Natural killer cell treated with Interleukin-12 subunit alpha and Interleukin-12 subunit beta and Interleukin-15 and Interleukin-18, amount 100 ng/mL, for 72 hours (primary cell): ENCODE measurements at regions not wholly inside any gene's neighbourhood (a gene's known extent, or its start where the extent isn't known, plus 50 kb on each side); places are given as distances from the start of the nearest gene placed in this dataset.

Experiments used
- ATAC-seq, 2 donors: fragments of 150-1000 bp; cut with Tn5 transposase in 1 of 2; sonication (Bioruptor Pico), chemical (Tn5 transposase) in 1 of 2; 2 replicates each; pipeline ENCODE4 v1.10.0; 2021
- DNase-seq: peaks from one replicate; pipeline ENCODE4 v3.0.0; 2022; ENCODE audit warnings: low spot score
- H3K27ac Mint-ChIP-seq, 2 donors: 1 replicate in 1 of 2; 2 replicates in 1 of 2; pipeline ENCODE4 v1.8.0; 2022; ENCODE audit warnings: mixed read lengths in 2 of 2, mild to moderate bottlenecking in 1 of 2, moderate library complexity in 1 of 2
- H3K27me3 Mint-ChIP-seq, 2 donors: 1 replicate in 1 of 2; 2 replicates in 1 of 2; pipeline ENCODE4 v1.8.0; 2022; ENCODE audit warnings: mixed read lengths in 2 of 2
- H3K36me3 Mint-ChIP-seq: one replicate; pipeline ENCODE4 v1.8.0; 2022; ENCODE audit warnings: mixed read lengths
- H3K4me1 Mint-ChIP-seq, 2 donors: 1 replicate in 1 of 2; 2 replicates in 1 of 2; pipeline ENCODE4 v1.8.0; 2022; ENCODE audit warnings: low read depth in 2 of 2, mixed read lengths in 2 of 2, mild to moderate bottlenecking in 1 of 2
- H3K4me3 Mint-ChIP-seq: one replicate; pipeline ENCODE4 v1.8.0; 2022; ENCODE audit warnings: mixed read lengths
- H3K9me3 Mint-ChIP-seq: 2 replicates; pipeline ENCODE4 v1.8.0; 2022; ENCODE audit warnings: mixed read lengths

DNA sequence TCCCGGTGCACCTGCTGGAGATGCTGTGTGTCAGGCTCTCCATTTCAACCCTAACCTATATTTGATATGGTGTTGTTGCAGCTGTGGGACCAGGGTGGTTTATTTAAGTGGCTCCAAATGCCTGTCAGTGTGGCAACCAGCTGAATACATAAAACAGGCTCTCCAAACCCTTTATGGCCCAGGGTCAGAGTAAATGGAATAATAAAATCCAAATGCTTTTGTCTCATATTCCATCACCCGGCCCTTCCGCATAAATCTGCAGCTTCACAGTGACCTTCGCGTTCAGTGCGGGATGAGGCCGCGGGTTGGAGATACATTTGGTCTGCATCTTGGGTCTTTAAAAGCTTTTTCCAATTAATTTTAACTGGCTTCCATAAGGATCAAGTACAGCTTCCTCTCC, 382.1 kb upstream of the NR2F2 start:
- no peaks in the 10 kb centered on the region for H3K4me1 Mint-ChIP-seq
- no peak for ATAC-seq
- DNase-seq, result no peak
- H3K9me3 Mint-ChIP-seq, result peaks cover 2% of the 10 kb centered on the region
- no peak overlapping the region for H3K27ac Mint-ChIP-seq
- H3K36me3 Mint-ChIP-seq, result peaks cover 4% of the 10 kb centered on the region
- no peak overlapping the region for H3K4me3 Mint-ChIP-seq
- peaks cover 0 to 14% of the 10 kb centered on the region in 2 donors for H3K27me3 Mint-ChIP-seq

DNA sequence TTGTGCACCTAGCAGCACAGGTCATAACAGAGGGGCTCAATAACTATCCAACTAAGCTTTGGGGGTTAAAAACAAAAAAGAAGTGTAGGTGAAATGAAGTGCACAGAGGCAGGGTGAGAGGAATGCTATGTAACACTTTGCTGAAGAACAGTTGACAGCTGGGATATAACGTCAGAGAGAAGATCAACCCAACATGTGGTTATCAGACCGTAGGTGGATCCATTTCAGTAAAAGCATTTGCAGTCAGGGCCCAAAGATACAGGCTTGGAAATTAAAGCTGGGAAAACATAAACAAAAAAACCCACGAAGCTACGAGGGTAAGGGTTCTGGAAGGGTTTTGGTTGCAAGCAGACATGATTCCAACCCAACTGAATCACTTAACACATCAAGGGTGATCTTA, 377.5 kb upstream of the NR2F2 start:
- Mint-ChIP-seq H3K4me3 (no peak overlapping the region), H3K27me3 (peaks cover 0 to 9% of the 10 kb centered on the region in 2 donors), H3K9me3 (peaks cover 2% of the 10 kb centered on the region), H3K4me1 (no peaks in the 10 kb centered on the region), H3K36me3 (peaks cover 10% of the 10 kb centered on the region), H3K27ac (no peak overlapping the region)
- ATAC-seq, result no peak
- no peak for DNase-seq

- no peak overlapping the region for H3K27ac Mint-ChIP-seq
- no peaks in the 10 kb centered on the region for H3K4me1 Mint-ChIP-seq
- H3K4me3 Mint-ChIP-seq, result no peak overlapping the region
- ATAC-seq (no peak), DNase-seq (no peak)
- peaks cover 0 to 5% of the 10 kb centered on the region in 2 donors for H3K27me3 Mint-ChIP-seq
- H3K9me3 Mint-ChIP-seq, result peaks cover 3% of the 10 kb centered on the region
- peaks cover 21% of the 10 kb centered on the region for H3K36me3 Mint-ChIP-seq
Observed at GRCh38 chr15:95957861-95958260, 372.6 kb upstream of the NR2F2 start.

DNA sequence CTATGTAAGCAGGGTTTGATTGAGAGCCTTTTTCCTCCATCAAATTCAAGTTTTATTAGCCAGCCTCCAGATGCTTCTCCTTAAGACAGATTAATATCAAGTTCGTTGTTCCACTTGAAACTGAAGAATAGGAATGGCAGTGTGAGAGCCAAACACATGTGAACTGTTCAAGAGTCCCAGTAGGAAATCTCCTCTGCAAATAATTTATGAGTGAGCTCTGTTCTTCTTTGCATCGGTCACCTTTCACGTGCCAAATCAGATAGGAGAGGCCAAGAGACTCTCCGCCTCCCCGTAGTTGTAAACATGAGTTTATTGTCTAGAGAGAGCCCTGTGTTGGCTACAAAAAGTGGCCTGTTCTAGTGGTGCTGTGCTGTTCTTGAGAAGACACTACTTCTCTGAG, 372.1 kb upstream of the NR2F2 start:
- H3K27me3 Mint-ChIP-seq, result peaks cover 0 to 5% of the 10 kb centered on the region in 2 donors
- peaks cover 3% of the 10 kb centered on the region for H3K9me3 Mint-ChIP-seq
- no peak for DNase-seq
- H3K4me1 Mint-ChIP-seq, result no peaks in the 10 kb centered on the region
- ATAC-seq, result no peak
- H3K27ac Mint-ChIP-seq, result no peak overlapping the region
- H3K4me3 Mint-ChIP-seq, result no peak overlapping the region
- peaks cover 21% of the 10 kb centered on the region for H3K36me3 Mint-ChIP-seq

DNA sequence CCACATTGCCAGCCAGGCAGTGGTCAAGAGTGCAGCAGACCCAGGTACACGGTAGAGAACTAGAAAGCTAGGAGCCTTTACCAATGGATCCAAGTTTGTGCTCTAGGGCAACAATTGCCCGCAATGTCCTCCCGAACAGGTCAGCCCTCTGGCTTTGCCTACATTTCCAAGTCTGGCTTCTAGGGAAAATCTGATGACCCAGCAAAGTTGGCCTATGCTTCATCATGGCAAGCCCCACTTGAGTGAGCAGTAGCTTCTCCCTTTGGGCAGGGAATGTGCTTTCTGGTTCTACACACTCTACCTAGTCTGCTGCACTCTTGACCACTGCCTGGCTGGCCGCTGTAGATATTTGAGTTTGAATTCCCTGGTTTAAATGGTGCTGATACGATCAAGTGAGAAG, 361.6 kb upstream of the NR2F2 start:
- H3K27me3 Mint-ChIP-seq, result peaks cover 23 to 30% of the 10 kb centered on the region in 2 donors
- H3K27ac Mint-ChIP-seq, result no peak overlapping the region
- no peak for ATAC-seq
- no peak for DNase-seq
- H3K4me3 Mint-ChIP-seq, result no peak overlapping the region
- H3K4me1 Mint-ChIP-seq, result peaks cover 12 to 13% of the 10 kb centered on the region in 2 donors
- H3K9me3 Mint-ChIP-seq, result no peaks in the 10 kb centered on the region
- H3K36me3 Mint-ChIP-seq, result peaks cover 4% of the 10 kb centered on the region

DNA sequence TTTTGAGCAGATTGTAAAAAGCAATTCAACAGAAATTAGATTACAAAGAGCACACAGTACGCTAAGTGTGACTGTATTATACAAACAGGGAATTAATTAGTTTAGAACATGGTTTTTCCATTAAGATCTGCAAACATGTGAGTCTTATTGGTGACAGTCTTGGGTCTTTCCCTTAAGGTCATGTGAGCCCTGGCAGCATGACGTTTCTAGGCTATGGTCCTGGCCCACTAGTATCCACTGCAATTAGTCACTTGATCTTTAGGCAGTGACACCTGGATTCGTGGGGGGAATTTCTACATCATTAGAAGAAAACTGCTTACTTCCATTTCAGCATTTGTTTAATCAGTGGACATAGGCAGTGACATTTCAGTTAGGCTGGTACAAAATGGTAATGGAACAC, 360.2 kb upstream of the NR2F2 start:
- H3K36me3 Mint-ChIP-seq, result peaks cover 9% of the 10 kb centered on the region
- no peak overlapping the region for H3K4me3 Mint-ChIP-seq
- ATAC-seq, result no peak
- no peak for DNase-seq
- peaks cover 12 to 13% of the 10 kb centered on the region in 2 donors for H3K4me1 Mint-ChIP-seq
- H3K9me3 Mint-ChIP-seq, result no peaks in the 10 kb centered on the region
- H3K27ac Mint-ChIP-seq, result no peak overlapping the region
- H3K27me3 Mint-ChIP-seq, result peaks cover 34 to 36% of the 10 kb centered on the region in 2 donors

DNA sequence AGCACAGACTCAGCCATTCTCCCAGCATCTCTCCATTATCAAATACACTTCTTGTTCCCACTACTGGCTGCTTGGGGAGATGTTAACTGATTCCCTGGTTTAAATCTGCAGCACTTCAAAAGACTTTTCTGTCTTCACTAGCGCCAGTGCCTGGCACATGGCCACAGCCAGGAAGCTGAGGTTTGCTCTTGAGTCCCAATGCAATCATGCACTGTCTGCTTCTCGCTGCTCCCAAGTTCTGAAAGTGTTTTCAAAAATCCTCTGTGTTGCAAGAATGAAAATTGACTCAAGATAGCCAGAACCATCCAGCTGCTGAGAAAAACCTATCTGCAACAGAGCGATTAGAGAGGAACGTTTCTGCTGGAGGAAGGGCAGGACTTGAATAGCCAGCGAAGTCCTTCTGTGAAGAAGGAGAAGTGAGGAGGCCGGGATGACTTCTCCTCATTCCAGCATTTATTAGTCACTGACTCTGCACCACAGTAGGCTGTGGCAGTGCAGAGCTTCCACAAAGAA, 358.4 kb upstream of the NR2F2 start:
- DNase-seq (no peak), ATAC-seq (no peak)
- Mint-ChIP-seq H3K4me3 (no peak overlapping the region), H3K27ac (no peak overlapping the region), H3K27me3 (peaks cover 39 to 45% of the 10 kb centered on the region in 2 donors), H3K36me3 (peaks cover 13% of the 10 kb centered on the region), H3K4me1 (peaks cover 12 to 17% of the 10 kb centered on the region in 2 donors), H3K9me3 (peaks cover 4% of the 10 kb centered on the region)

DNA sequence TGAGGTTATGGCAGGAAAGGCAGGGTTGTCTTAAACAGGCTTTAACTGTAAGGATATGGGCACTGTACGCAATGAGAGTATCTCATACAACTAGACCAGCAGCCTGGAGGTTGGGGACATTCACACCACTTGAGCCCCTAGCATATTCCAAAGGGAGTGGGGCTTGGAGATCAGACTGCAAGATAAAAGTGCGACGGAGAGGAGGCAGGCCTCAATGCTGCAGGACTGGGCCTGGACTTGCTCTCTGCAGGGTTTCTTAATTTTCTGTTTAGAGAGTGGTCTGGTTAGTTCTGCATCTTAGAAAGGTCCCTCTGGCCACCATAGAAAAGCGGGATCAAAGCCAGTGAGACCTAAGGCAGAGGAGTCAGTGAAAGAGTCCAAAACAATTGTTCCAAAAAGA, 357.7 kb upstream of the NR2F2 start:
- Mint-ChIP-seq H3K9me3 (peaks cover 4% of the 10 kb centered on the region), H3K27me3 (peaks cover 39 to 45% of the 10 kb centered on the region in 2 donors), H3K27ac (no peak overlapping the region), H3K4me3 (no peak overlapping the region), H3K4me1 (peaks cover 12 to 17% of the 10 kb centered on the region in 2 donors), H3K36me3 (peaks cover 13% of the 10 kb centered on the region)
- no peak for DNase-seq
- no peak for ATAC-seq

DNA sequence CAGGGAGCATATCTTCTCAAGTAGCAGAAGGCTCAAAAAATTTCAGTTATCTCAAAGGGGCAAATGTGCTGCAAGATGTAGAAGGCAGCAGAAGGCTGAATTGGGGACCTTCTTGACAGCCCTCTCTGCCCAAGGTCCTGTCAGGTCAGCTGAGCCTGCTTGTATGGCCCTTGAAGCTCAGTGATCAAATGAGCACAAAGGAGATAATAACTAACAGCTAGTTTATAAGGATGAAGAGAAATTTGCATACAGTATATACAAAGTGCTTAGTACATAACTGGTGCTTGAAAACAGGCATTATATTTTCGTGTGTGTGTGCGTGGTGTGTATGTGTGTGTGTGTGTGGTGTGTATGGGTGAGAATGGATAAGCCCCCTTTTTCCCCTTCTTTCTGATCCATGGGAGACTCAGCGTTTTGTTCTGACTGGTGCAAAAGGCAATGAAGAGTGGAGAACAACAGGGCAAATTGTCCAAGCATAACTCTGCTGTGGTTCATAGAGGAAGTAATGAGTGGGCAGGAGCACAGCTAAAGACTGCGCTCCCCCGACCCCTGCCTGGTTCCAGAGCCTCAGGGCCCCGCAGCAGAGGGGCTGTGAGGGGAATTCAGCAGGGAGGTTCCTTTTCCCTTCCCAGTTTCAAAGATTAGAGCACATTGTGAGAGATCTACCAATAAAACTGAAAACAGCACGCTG, 356.8 kb upstream of the NR2F2 start:
- peaks cover 4% of the 10 kb centered on the region for H3K9me3 Mint-ChIP-seq
- H3K36me3 Mint-ChIP-seq, result peaks cover 13% of the 10 kb centered on the region
- H3K27ac Mint-ChIP-seq, result no peak overlapping the region
- H3K4me1 Mint-ChIP-seq, result peaks cover 12 to 17% of the 10 kb centered on the region in 2 donors
- H3K4me3 Mint-ChIP-seq, result no peak overlapping the region
- no peak for DNase-seq
- ATAC-seq, result no peak
- H3K27me3 Mint-ChIP-seq, result peaks cover 39 to 43% of the 10 kb centered on the region in 2 donors

- Mint-ChIP-seq H3K4me1 (peaks cover 8 to 17% of the 10 kb centered on the region in 2 donors), H3K4me3 (no peak overlapping the region), H3K27ac (no peak overlapping the region), H3K9me3 (peaks cover 4% of the 10 kb centered on the region), H3K27me3 (peaks cover 32 to 39% of the 10 kb centered on the region in 2 donors), H3K36me3 (peaks cover 9% of the 10 kb centered on the region)
- DNase-seq, result no peak
- ATAC-seq, result no peak
Observed at GRCh38 chr15:95975212-95975611, 355.3 kb upstream of the NR2F2 start.

DNA sequence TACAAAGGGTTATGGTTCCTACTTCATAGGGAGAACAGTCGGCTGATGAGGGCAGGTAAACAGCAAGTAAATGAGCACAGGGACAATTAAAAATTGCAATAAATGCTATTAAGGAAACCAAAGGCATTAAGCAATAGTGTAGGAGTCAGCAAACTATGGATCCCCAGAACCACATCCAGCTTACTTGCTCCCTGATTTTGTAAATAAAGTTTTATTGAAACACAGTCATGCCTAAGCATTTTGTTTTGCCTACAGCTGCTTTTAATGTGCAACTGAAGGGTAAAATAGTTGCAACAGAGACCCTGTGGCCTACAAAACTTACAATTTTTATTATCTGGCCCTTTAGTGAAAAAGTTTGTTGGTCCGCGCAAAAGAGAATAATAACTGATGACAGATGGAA, 351.2 kb upstream of the NR2F2 start:
- DNase-seq, result no peak
- H3K36me3 Mint-ChIP-seq, result peaks cover 13% of the 10 kb centered on the region
- peaks cover 4% of the 10 kb centered on the region for H3K9me3 Mint-ChIP-seq
- no peak overlapping the region for H3K27ac Mint-ChIP-seq
- peaks cover 37 to 38% of the 10 kb centered on the region in 2 donors for H3K27me3 Mint-ChIP-seq
- ATAC-seq, result no peak
- peaks cover 0 to 6% of the 10 kb centered on the region in 2 donors for H3K4me1 Mint-ChIP-seq
- H3K4me3 Mint-ChIP-seq, result no peak overlapping the region

DNA sequence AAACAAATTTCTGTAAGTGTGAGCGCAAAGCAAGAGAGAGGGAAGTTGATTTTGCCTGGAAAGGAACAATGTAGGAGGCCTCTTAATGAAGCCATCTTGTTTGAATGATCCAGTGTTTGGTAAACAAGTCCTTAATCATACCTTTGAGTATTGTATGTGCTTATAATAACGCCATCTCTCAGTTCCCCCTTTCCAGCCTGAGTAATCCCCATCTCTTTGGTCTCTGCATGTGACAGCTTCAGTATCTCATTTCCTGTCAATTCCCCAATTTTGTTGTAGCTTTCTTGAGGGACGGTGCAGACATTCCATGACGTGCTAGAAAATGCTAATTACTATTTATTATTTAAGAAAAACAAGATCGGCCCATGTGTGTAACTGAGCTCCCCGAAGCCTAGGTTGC, 349.3 kb upstream of the NR2F2 start:
- peaks cover 6% of the 10 kb centered on the region for H3K36me3 Mint-ChIP-seq
- H3K4me1 Mint-ChIP-seq, result peaks cover 0 to 4% of the 10 kb centered on the region in 2 donors
- DNase-seq, result no peak
- H3K27me3 Mint-ChIP-seq, result peaks cover 37% of the 10 kb centered on the region in 2 donors
- ATAC-seq, result no peak
- no peak overlapping the region for H3K4me3 Mint-ChIP-seq
- H3K27ac Mint-ChIP-seq, result no peak overlapping the region
- no peaks in the 10 kb centered on the region for H3K9me3 Mint-ChIP-seq

DNA sequence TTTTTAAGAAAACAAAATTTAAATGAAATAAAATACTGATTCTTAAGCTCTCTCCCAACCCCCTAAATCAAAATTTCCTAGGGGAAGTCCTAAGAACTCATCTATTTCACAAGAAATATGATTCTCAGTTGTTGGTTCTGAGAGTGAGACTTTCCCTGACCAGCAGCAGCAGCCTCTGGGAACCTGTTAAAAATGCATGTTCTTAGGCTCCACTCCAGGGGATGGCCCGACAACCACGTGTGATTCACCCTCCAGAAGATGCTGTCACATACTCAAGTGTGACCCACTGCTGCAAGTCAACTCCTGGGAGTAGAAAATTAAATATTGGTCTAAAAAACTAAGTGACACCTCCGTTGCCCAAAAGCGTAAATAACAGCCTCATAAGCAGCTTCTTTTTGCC, 343.2 kb upstream of the NR2F2 start:
- H3K9me3 Mint-ChIP-seq, result no peaks in the 10 kb centered on the region
- H3K27me3 Mint-ChIP-seq, result peaks cover 42 to 48% of the 10 kb centered on the region in 2 donors
- H3K4me1 Mint-ChIP-seq, result peaks cover 33 to 44% of the 10 kb centered on the region in 2 donors
- DNase-seq (no peak), ATAC-seq (peak; percentile 79 to 87)
- H3K4me3 Mint-ChIP-seq, result no peak overlapping the region
- no peak overlapping the region for H3K27ac Mint-ChIP-seq
- H3K36me3 Mint-ChIP-seq, result peaks cover 6% of the 10 kb centered on the region

DNA sequence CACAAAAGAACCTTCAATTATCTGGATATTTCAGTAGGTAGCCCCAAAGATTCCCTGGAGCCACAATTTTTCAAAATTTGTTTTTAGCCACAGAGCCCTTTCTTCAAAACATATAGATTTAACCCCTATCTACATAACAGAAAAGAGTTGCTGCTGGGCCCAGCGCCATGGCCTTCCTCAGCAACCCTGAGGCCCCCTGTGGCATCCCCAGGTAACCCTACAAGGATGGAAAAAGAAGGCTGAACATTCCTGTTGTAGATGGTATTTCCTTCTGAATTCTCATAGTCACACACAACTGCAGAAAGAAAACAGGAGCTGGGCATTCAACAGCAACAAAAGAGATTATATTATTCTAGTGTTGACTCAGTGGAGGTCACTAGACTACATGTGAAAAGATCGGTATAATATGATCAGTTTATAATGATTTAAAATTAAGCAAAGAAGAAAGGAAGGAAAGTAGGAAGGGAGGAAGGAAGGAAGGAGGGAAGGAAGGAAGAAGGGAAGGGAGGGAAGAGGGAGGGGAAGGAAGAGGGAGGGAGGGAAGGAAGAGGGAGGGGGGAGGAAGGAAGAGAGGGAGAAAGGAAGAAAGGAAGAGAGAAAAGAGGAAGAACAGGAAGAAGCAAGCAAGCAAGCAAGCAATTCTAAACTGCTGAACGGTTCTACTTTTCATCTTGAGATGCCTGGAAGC, 342.5 kb upstream of the NR2F2 start:
- ATAC-seq (no peak), DNase-seq (no peak)
- Mint-ChIP-seq H3K4me1 (peaks cover 33 to 44% of the 10 kb centered on the region in 2 donors), H3K9me3 (no peaks in the 10 kb centered on the region), H3K27ac (no peak overlapping the region), H3K36me3 (peaks cover 6% of the 10 kb centered on the region), H3K4me3 (peak overlapping the region; percentile 15), H3K27me3 (peaks cover 36 to 40% of the 10 kb centered on the region in 2 donors)
